ENCODE measurements at regions not wholly inside any gene's neighbourhood (a gene's known extent, or its start where the extent isn't known, plus 50 kb on each side); places are given as distances from the start of the nearest gene placed in this dataset.

DNA sequence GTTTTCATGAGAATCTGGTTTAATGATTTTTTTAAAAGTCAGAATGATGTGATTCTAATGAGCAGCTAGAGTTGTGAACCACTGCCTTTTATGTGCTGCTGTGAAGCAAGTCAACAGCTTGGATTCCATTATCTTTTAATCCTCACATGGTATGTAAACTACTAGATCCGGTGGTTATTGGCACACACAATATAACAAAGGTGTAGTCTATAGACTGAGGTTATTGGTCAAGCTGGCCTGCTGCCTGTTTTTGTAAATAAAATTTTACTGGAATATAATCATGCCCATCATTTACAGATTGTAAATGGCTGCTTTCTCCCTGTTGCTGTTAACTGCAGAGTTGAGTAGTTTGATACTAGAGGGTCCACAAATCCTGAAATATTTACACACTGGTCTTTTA, 103.1 kb downstream of the OTOL1 start:
- TF ChIP-seq POLR2A (IDR thresholded peaks at IDR 0.05) (no peak), EP300 (IDR thresholded peaks at IDR 0.05) (no peak), POLR2AphosphoS5 (IDR thresholded peaks at IDR 0.05) (no peak)

Measured in gastroesophageal sphincter (tissue), 2 donors.